ENCODE measurements at regions not wholly inside any gene's neighbourhood (a gene's known extent, or its start where the extent isn't known, plus 50 kb on each side); places are given as distances from the start of the nearest gene placed in this dataset.

- TF ChIP-seq POU6F1 (CRISPR knock-in tag; IDR thresholded peaks at IDR 0.05; ENCODE audit: borderline replicate concordance, low read depth), result no peak
- TF ChIP-seq ZFP30 (CRISPR knock-in tag; IDR thresholded peaks at IDR 0.05), result no peak
- TF ChIP-seq ZNF70 (CRISPR knock-in tag; IDR thresholded peaks at IDR 0.05), result no peak
- TF ChIP-seq PATZ1 (CRISPR knock-in tag; IDR thresholded peaks at IDR 0.05; ENCODE audit: borderline replicate concordance), result no peak
- no peak for TF ChIP-seq BACH2 (CRISPR knock-in tag; IDR thresholded peaks at IDR 0.05; ENCODE audit: borderline replicate concordance)
- TF ChIP-seq RARB (CRISPR knock-in tag; IDR thresholded peaks at IDR 0.05), result no peak
- TF ChIP-seq ARNTL (CRISPR knock-in tag; IDR thresholded peaks at IDR 0.05; ENCODE audit: borderline replicate concordance, low read depth), result no peak
- no peak for TF ChIP-seq ESRRG (CRISPR knock-in tag; IDR thresholded peaks at IDR 0.05)
- TF ChIP-seq ZFP3 (CRISPR knock-in tag; IDR thresholded peaks at IDR 0.05), result no peak
- no peak for TF ChIP-seq PPARA (CRISPR knock-in tag; IDR thresholded peaks at IDR 0.05; ENCODE audit: borderline replicate concordance)
- TF ChIP-seq CREB5 (CRISPR knock-in tag; IDR thresholded peaks at IDR 0.05; ENCODE audit: low read depth), result no peak
- TF ChIP-seq CSDC2 (CRISPR knock-in tag; IDR thresholded peaks at IDR 0.05), result no peak
- TF ChIP-seq ZNF8 (CRISPR knock-in tag; IDR thresholded peaks at IDR 0.05), result no peak
Measured at GRCh38 chr17:62897706-62898105, 68.3 kb upstream of the TANC2 start.
